CD14-positive monocyte (primary cell): ENCODE measurements at regions not wholly inside any gene's neighbourhood (a gene's known extent, or its start where the extent isn't known, plus 50 kb on each side); places are given as distances from the start of the nearest gene placed in this dataset.

Experiments used
- DNase-seq, 3 donors: peaks; one replicate each; pipeline ENCODE4 v3.0.0-alpha.2; 2011 to 2022
- H2AFZ ChIP-seq: 2 replicates; pipeline ENCODE4 v1.6.0; 2012; ENCODE audit warnings: mild to moderate bottlenecking, low read depth, low read length, inconsistent platforms; ENCODE audit not compliant: insufficient read depth, poor library complexity, severe bottlenecking
- H3K27ac ChIP-seq, 2 donors: 1 replicate in 1 of 2; 2 replicates in 1 of 2; pipeline ENCODE4 v1.5.1; 2012 to 2013; ENCODE audit warnings: low read length in 2 of 2, control low read depth in 1 of 2, inconsistent platforms in 1 of 2, low read depth in 1 of 2, mild to moderate bottlenecking in 1 of 2
- H3K27me3 ChIP-seq, 2 donors: one replicate each; pipeline versions ENCODE4 v1.6.0 to v1.6.1; 2011 to 2013; ENCODE audit warnings: low read length in 2 of 2; ENCODE audit not compliant: control insufficient read depth in 2 of 2, insufficient read depth in 2 of 2
- H3K36me3 ChIP-seq, 2 donors: replicated peaks in 1 of 2; 1 replicate in 1 of 2; 2 replicates in 1 of 2; pipeline versions ENCODE4 v1.5.1 to v1.6.1; 2012 to 2013; ENCODE audit warnings: low read length in 2 of 2, control low read depth in 1 of 2, inconsistent platforms in 1 of 2, mild to moderate bottlenecking in 1 of 2; ENCODE audit not compliant: insufficient read depth in 2 of 2, control insufficient read depth in 1 of 2
- H3K4me1 ChIP-seq, 2 donors: 1 replicate in 1 of 2; 2 replicates in 1 of 2; pipeline versions ENCODE4 v1.5.1 to v1.6.1; 2012 to 2013; ENCODE audit warnings: low read length in 2 of 2, control low read depth in 1 of 2, inconsistent platforms in 1 of 2, mild to moderate bottlenecking in 1 of 2, moderate library complexity in 1 of 2; ENCODE audit not compliant: insufficient read depth in 2 of 2, control insufficient read depth in 1 of 2
- H3K4me2 ChIP-seq: replicated peaks from 2 replicates; pipeline ENCODE3; 2012; ENCODE audit warnings: low read length, moderate library complexity, mild to moderate bottlenecking; ENCODE audit not compliant: poor library complexity, severe bottlenecking; ENCODE audit errors: extremely low read depth
- H3K4me3 ChIP-seq, 3 experiments: fragments of 200-600 bp in 1 of 3; sonication (generic) in 1 of 3; replicated peaks in 1 of 3; 1 replicate in 2 of 3; 2 replicates in 1 of 3; pipeline ENCODE4 v1.5.1; 2011 to 2013; ENCODE audit warnings: low read length in 3 of 3, mild to moderate bottlenecking in 3 of 3, control low read depth in 2 of 3, low read depth in 2 of 3, inconsistent platforms in 1 of 3, moderate library complexity in 1 of 3
- H3K79me2 ChIP-seq: 2 replicates; pipeline ENCODE4 v1.6.0; 2012; ENCODE audit warnings: mild to moderate bottlenecking, control low read depth, inconsistent platforms, low read length, moderate library complexity; ENCODE audit not compliant: insufficient read depth
- H3K9ac ChIP-seq: 2 replicates; pipeline ENCODE4 v1.6.0; 2017; ENCODE audit warnings: low read length, mild to moderate bottlenecking; ENCODE audit not compliant: insufficient read depth, poor library complexity, severe bottlenecking
- H3K9me3 ChIP-seq, 2 donors: replicated peaks in 1 of 2; 1 replicate in 1 of 2; 2 replicates in 1 of 2; pipeline versions ENCODE4 v1.5.1 to v1.6.1; 2012 to 2013; ENCODE audit warnings: low read length in 2 of 2, control low read depth in 1 of 2; ENCODE audit not compliant: control insufficient read depth in 1 of 2, insufficient read depth in 1 of 2
- H4K20me1 ChIP-seq: 2 replicates; pipeline ENCODE4 v1.6.0; 2012; ENCODE audit warnings: mild to moderate bottlenecking, low read length, control low read depth, moderate library complexity; ENCODE audit not compliant: insufficient read depth
- H3K27ac Mint-ChIP-seq, 7 donors: one replicate each; pipeline ENCODE4 v1.8.0; 2020; ENCODE audit warnings: mild to moderate bottlenecking in 7 of 7, mixed read lengths in 7 of 7, moderate library complexity in 6 of 7, inconsistent platforms in 2 of 7
- H3K27me3 Mint-ChIP-seq, 3 donors: one replicate each; pipeline ENCODE4 v1.8.0; 2021 to 2022; ENCODE audit warnings: low read depth in 3 of 3, mild to moderate bottlenecking in 3 of 3, mixed read lengths in 3 of 3, moderate library complexity in 3 of 3, inconsistent platforms in 1 of 3
- H3K36me3 Mint-ChIP-seq, 2 donors: one replicate each; pipeline ENCODE4 v1.8.0; 2020; ENCODE audit warnings: mixed read lengths in 2 of 2, inconsistent platforms in 1 of 2, mild to moderate bottlenecking in 1 of 2
- H3K4me1 Mint-ChIP-seq: one replicate; pipeline ENCODE4 v1.8.0; 2020; ENCODE audit warnings: mild to moderate bottlenecking, mixed read lengths
- H3K4me3 Mint-ChIP-seq, 2 donors: one replicate each; pipeline ENCODE4 v1.8.0; 2020; ENCODE audit warnings: mild to moderate bottlenecking in 2 of 2, mixed read lengths in 2 of 2, moderate library complexity in 1 of 2
- H3K9me3 Mint-ChIP-seq, 7 donors: one replicate each; pipeline ENCODE4 v1.8.0; 2020 to 2022; ENCODE audit warnings: mixed read lengths in 7 of 7, mild to moderate bottlenecking in 6 of 7, moderate library complexity in 6 of 7, inconsistent platforms in 2 of 7
- WGBS: methylation state at CpG from one replicate; pipeline ENCODE4 v1.1.5; 2013; ENCODE audit warnings: missing lambda C conversion rate; ENCODE audit not compliant: insufficient coverage; 5-methylcytosine and 5-hydroxymethylcytosine counted together
- intact Hi-C, 2 donors: fragments of 100-400 bp; cut with micrococcal nuclease; formaldehyde crosslinking; loops; one replicate each; pipeline versions ENCODE4 v1.15.0 to v1.15.1; 2023
- TF ChIP-seq, protein P1 (sequence below): fragments of 200-600 bp; IDR thresholded peaks from one replicate; pipeline ENCODE4 v1.8.0; 2022; ENCODE audit warnings: antibody characterized with exemption, mild to moderate bottlenecking

DNA sequence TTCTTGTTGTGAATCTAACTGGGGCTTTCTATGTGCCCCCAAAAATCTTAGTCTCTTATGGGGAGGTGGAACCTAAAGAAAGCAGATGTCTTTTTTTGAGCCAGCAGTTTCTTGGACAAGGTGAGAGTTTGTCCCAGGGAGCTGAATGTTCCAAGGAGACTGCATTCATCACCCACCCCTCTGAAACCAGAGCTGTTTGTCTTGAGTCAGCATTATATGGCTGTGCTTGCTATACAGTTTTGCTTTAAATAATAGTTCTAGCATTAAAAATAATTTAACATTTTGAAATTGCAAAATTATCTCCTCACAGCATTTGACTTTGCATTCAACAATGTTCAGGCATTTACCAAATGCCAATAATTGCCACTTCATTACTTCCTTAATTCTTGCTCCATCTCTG lies 813.3 kb downstream of the BCL11B start:
- H3K9me3 ChIP-seq: peaks cover 17 to 23% of the 10 kb centered on the region in 2 donors
- TF ChIP-seq, protein P1, sequence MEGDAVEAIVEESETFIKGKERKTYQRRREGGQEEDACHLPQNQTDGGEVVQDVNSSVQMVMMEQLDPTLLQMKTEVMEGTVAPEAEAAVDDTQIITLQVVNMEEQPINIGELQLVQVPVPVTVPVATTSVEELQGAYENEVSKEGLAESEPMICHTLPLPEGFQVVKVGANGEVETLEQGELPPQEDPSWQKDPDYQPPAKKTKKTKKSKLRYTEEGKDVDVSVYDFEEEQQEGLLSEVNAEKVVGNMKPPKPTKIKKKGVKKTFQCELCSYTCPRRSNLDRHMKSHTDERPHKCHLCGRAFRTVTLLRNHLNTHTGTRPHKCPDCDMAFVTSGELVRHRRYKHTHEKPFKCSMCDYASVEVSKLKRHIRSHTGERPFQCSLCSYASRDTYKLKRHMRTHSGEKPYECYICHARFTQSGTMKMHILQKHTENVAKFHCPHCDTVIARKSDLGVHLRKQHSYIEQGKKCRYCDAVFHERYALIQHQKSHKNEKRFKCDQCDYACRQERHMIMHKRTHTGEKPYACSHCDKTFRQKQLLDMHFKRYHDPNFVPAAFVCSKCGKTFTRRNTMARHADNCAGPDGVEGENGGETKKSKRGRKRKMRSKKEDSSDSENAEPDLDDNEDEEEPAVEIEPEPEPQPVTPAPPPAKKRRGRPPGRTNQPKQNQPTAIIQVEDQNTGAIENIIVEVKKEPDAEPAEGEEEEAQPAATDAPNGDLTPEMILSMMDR: no peak
- no peaks in the 10 kb centered on the region for H4K20me1 ChIP-seq
- H3K27me3 ChIP-seq: no peaks in the 10 kb centered on the region
- no peaks in the 10 kb centered on the region for H3K36me3 ChIP-seq
- H2AFZ ChIP-seq: no peak overlapping the region
- no peak overlapping the region for H3K4me2 ChIP-seq
- H3K9me3 Mint-ChIP-seq: peaks cover 5 to 19% (median 8%) of the 10 kb centered on the region in 7 donors
- no peaks in the 10 kb centered on the region for H3K79me2 ChIP-seq
- H3K27ac ChIP-seq: no peak overlapping the region
- H3K4me1 ChIP-seq: no peaks in the 10 kb centered on the region
- no peak overlapping the region for H3K4me3 ChIP-seq
- no peak overlapping the region for H3K9ac ChIP-seq
- DNase-seq: no peak
- intact Hi-C loops: no loop called here
- H3K4me1 Mint-ChIP-seq: no peaks in the 10 kb centered on the region
- H3K4me3 Mint-ChIP-seq: no peak overlapping the region
- H3K27me3 Mint-ChIP-seq: no peaks in the 10 kb centered on the region
- no peaks in the 10 kb centered on the region for H3K36me3 Mint-ChIP-seq
- H3K27ac Mint-ChIP-seq: no peak overlapping the region

DNA sequence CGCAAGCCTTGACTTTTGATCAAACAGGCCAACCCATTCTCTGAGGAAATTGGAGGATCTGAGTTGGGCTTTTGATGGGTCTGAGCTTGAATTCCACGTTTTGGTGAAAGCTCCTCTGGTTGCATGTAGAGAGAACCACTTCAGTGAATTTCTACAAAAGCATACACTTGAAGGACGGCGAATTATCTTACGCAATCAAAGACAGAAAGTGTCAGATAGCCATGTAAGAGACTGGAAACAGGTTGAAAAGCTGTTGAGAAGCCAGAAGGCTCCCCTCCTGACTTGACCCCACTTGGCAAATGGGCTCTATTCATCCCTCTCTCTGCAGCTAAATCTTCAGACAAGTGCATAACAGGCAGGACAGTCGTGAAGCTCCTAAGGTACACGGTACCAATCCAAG lies 809.1 kb downstream of the BCL11B start:
- TF ChIP-seq, protein P1: no peak
- Histone ChIP-seq H3K36me3 (no peaks in the 10 kb centered on the region), H3K4me2 (no peak overlapping the region), H3K27ac (no peak overlapping the region), H3K9me3 (peaks cover 12 to 19% of the 10 kb centered on the region in 2 donors), H3K4me3 (no peak overlapping the region), H3K27me3 (no peaks in the 10 kb centered on the region), H3K79me2 (no peaks in the 10 kb centered on the region), H3K9ac (no peak overlapping the region), H2AFZ (no peak overlapping the region), H3K4me1 (no peaks in the 10 kb centered on the region), H4K20me1 (no peaks in the 10 kb centered on the region)
- no peak for DNase-seq
- Mint-ChIP-seq H3K36me3 (no peaks in the 10 kb centered on the region), H3K9me3 (peaks cover 4 to 25% (median 7%) of the 10 kb centered on the region in 7 donors), H3K4me1 (no peaks in the 10 kb centered on the region), H3K27me3 (peaks cover 0 to 2% (median 0%) of the 10 kb centered on the region in 3 donors), H3K27ac (no peak overlapping the region), H3K4me3 (no peak overlapping the region)
- intact Hi-C loops: no loop called here
- WGBS: 50% methylated on average over 2 of the region's 7 CpGs
